Glutamatergic neuron (in vitro differentiated cells): ENCODE measurements at regions not wholly inside any gene's neighbourhood (a gene's known extent, or its start where the extent isn't known, plus 50 kb on each side); places are given as distances from the start of the nearest gene placed in this dataset.

Source experiments
- DNase-seq: peaks from one replicate; pipeline ENCODE4 v3.0.0; 2022
- H3K27ac Mint-ChIP-seq: one replicate; pipeline ENCODE4 v1.8.0; 2020; ENCODE audit warnings: mild to moderate bottlenecking, mixed read lengths, inconsistent platforms; ENCODE audit not compliant: unreplicated experiment
- H3K27me3 Mint-ChIP-seq: one replicate; pipeline ENCODE4 v1.8.0; 2020; ENCODE audit warnings: mild to moderate bottlenecking, moderate library complexity, mixed read lengths, inconsistent platforms; ENCODE audit not compliant: unreplicated experiment
- H3K36me3 Mint-ChIP-seq: one replicate; pipeline ENCODE4 v1.8.0; 2020; ENCODE audit warnings: mild to moderate bottlenecking, mixed read lengths, inconsistent platforms; ENCODE audit not compliant: unreplicated experiment
- H3K4me1 Mint-ChIP-seq: one replicate; pipeline ENCODE4 v1.8.0; 2020; ENCODE audit warnings: mild to moderate bottlenecking, low read depth, mixed read lengths, inconsistent platforms; ENCODE audit not compliant: unreplicated experiment
- H3K4me3 Mint-ChIP-seq: one replicate; pipeline ENCODE4 v1.8.0; 2020; ENCODE audit warnings: mild to moderate bottlenecking, mixed read lengths, inconsistent platforms; ENCODE audit not compliant: unreplicated experiment
- H3K9me3 Mint-ChIP-seq: one replicate; pipeline ENCODE4 v1.8.0; 2020; ENCODE audit warnings: mild to moderate bottlenecking, moderate library complexity, mixed read lengths, inconsistent platforms; ENCODE audit not compliant: unreplicated experiment
- CTCF ChIP-seq: fragments of 200-600 bp; sonication (generic); IDR thresholded peaks from one replicate; pipeline ENCODE4 v1.5.0; 2021; ENCODE audit not compliant: partially characterized antibody, unreplicated experiment

GRCh38 chr5:25358919-25359318 lies 714.1 kb upstream of the CDH10 start:
- Mint-ChIP-seq H3K4me3 (no peak overlapping the region), H3K27me3 (no peaks in the 10 kb centered on the region), H3K9me3 (peaks cover 2% of the 10 kb centered on the region), H3K27ac (no peak overlapping the region), H3K36me3 (peaks cover 7% of the 10 kb centered on the region), H3K4me1 (no peaks in the 10 kb centered on the region)
- TF ChIP-seq CTCF: no peak
- no peak for DNase-seq

- H3K36me3 Mint-ChIP-seq: peaks cover 7% of the 10 kb centered on the region
- no peak for TF ChIP-seq CTCF
- no peaks in the 10 kb centered on the region for H3K27me3 Mint-ChIP-seq
- H3K4me3 Mint-ChIP-seq: no peak overlapping the region
- DNase-seq: no peak
- H3K27ac Mint-ChIP-seq: no peak overlapping the region
- H3K4me1 Mint-ChIP-seq: no peaks in the 10 kb centered on the region
- peaks cover 2% of the 10 kb centered on the region for H3K9me3 Mint-ChIP-seq
These were observed 712.8 kb upstream of the CDH10 start for GRCh38 chr5:25357605-25358004.

- H3K27ac Mint-ChIP-seq: no peak overlapping the region
- H3K9me3 Mint-ChIP-seq: no peaks in the 10 kb centered on the region
- H3K36me3 Mint-ChIP-seq: no peaks in the 10 kb centered on the region
- no peak for DNase-seq
- no peak for TF ChIP-seq CTCF
- H3K4me3 Mint-ChIP-seq: no peak overlapping the region
- no peaks in the 10 kb centered on the region for H3K27me3 Mint-ChIP-seq
- H3K4me1 Mint-ChIP-seq: no peaks in the 10 kb centered on the region
These were observed 705.0 kb upstream of the CDH10 start for GRCh38 chr5:25349746-25350145.

- Mint-ChIP-seq H3K27ac (no peak overlapping the region), H3K4me3 (no peak overlapping the region), H3K27me3 (no peaks in the 10 kb centered on the region), H3K36me3 (no peaks in the 10 kb centered on the region), H3K4me1 (no peaks in the 10 kb centered on the region), H3K9me3 (no peaks in the 10 kb centered on the region)
- no peak for DNase-seq
- no peak for TF ChIP-seq CTCF
These were observed 700.5 kb upstream of the CDH10 start for GRCh38 chr5:25345240-25345771.

- H3K4me1 Mint-ChIP-seq: no peaks in the 10 kb centered on the region
- H3K27me3 Mint-ChIP-seq: no peaks in the 10 kb centered on the region
- TF ChIP-seq CTCF: no peak
- no peak overlapping the region for H3K27ac Mint-ChIP-seq
- H3K4me3 Mint-ChIP-seq: no peak overlapping the region
- H3K36me3 Mint-ChIP-seq: no peaks in the 10 kb centered on the region
- no peaks in the 10 kb centered on the region for H3K9me3 Mint-ChIP-seq
- no peak for DNase-seq
These were observed 694.8 kb upstream of the CDH10 start for GRCh38 chr5:25339541-25339940.
